A549 (cell line): ENCODE measurements at regions not wholly inside any gene's neighbourhood (a gene's known extent, or its start where the extent isn't known, plus 50 kb on each side); places are given as distances from the start of the nearest gene placed in this dataset.

Experiments used
- ATAC-seq, 2 experiments: fragments of 200-7000 bp in 1 of 2; fragments of >200 bp in 1 of 2; cut with Nextera tagmentation in 1 of 2; cut with Tn5 transposase in 1 of 2; 3 replicates each; pipeline versions ENCODE4 v1.8.0 to v1.9.1; 2018 to 2020; ENCODE audit warnings: mild to moderate bottlenecking in 1 of 2, moderate library complexity in 1 of 2
- CTCF ChIA-PET: fragments of 300-600 bp; sonication (Branson Sonifier 250); formaldehyde crosslinking; extraction: SDS; loops from one replicate; lab custom pipeline; 2021; ENCODE audit warnings: antibody characterized with exemption, inconsistent platforms; lab: Yijun Ruan, JAX
- POLR2A ChIA-PET: fragments of 350-600 bp; formaldehyde crosslinking; extraction: SDS; loops from one replicate; lab custom pipeline; 2021; ENCODE audit warnings: antibody characterized with exemption, inconsistent platforms; lab: Yijun Ruan, JAX
- DNase-seq, 2 experiments: peaks; one replicate each; pipeline versions ENCODE4 v3.0.0 to v3.0.0-alpha.2; 2011 to 2016; ENCODE audit warnings: low read depth in 1 of 2, low spot score in 1 of 2
- FAIRE-seq: peaks from 2 replicates; lab custom pipeline; 2011; peaks lifted over from hg19 to GRCh38; lab: Jason Lieb, UNC
- H3K27ac ChIP-seq, 2 experiments: fragments of >200 bp; sonication (Bioruptor Twin); formaldehyde crosslinking; 3 replicates each; pipeline ENCODE4 v1.5.1; 2016 to 2017
- H3K4me1 ChIP-seq: fragments of >200 bp; sonication (Bioruptor Twin); formaldehyde crosslinking; 3 replicates; pipeline ENCODE4 v1.6.1; 2016
- H3K4me2 ChIP-seq: fragments of >200 bp; sonication (Bioruptor Twin); formaldehyde crosslinking; 3 replicates; pipeline ENCODE4 v1.6.1; 2016
- H3K4me3 ChIP-seq: fragments of >200 bp; sonication (Bioruptor Twin); formaldehyde crosslinking; 3 replicates; pipeline ENCODE4 v1.5.1; 2016
- H3K9me3 ChIP-seq: fragments of >200 bp; sonication (Bioruptor Twin); formaldehyde crosslinking; 3 replicates; pipeline ENCODE4 v1.6.1; 2016
- BHLHE40 ChIP-seq: IDR thresholded peaks from 2 replicates; pipeline ENCODE4 v1.6.1; 2012; ENCODE audit warnings: low read depth, low read length, inconsistent platforms
- CBX8 ChIP-seq: fragments of 200-600 bp; sonication (generic); IDR thresholded peaks from 2 replicates; pipeline ENCODE4 v1.6.1; 2016
- CEBPB ChIP-seq, 2 experiments: fragments of >200 bp in 1 of 2; sonication (Bioruptor Twin) in 1 of 2; formaldehyde crosslinking in 1 of 2; IDR thresholded peaks; 2 replicates each; pipeline ENCODE4 v1.6.1; 2012 to 2016
- CHD2 ChIP-seq: fragments of 150-350 bp; IDR thresholded peaks from 2 replicates; pipeline ENCODE4 v1.6.1; 2014; ENCODE audit warnings: low read length; ENCODE audit not compliant: partially characterized antibody
- CHD4 ChIP-seq: fragments of 200-600 bp; sonication (generic); IDR thresholded peaks from 2 replicates; pipeline ENCODE4 v1.6.1; 2016; ENCODE audit warnings: antibody characterized with exemption, mild to moderate bottlenecking, borderline replicate concordance
- EHF ChIP-seq: fragments of 250-450 bp; sonication (Bioruptor Pico); IDR thresholded peaks from 2 replicates; pipeline ENCODE4 v1.5.0; 2020; ENCODE audit warnings: mild to moderate bottlenecking
- EHMT2 ChIP-seq: fragments of 200-600 bp; sonication (generic); IDR thresholded peaks from 2 replicates; pipeline ENCODE4 v1.6.1; 2016; ENCODE audit warnings: antibody characterized with exemption, low read depth, mild to moderate bottlenecking, moderate library complexity
- EP300 ChIP-seq, 2 experiments: fragments of >200 bp; sonication (Bioruptor Twin); formaldehyde crosslinking; IDR thresholded peaks; 2 replicates in 1 of 2; 3 replicates in 1 of 2; pipeline ENCODE4 v1.6.1; 2016 to 2017
- ESRRA ChIP-seq: fragments of 150-350 bp; IDR thresholded peaks from 2 replicates; pipeline ENCODE4 v1.6.1; 2014; ENCODE audit warnings: mild to moderate bottlenecking, low read length, borderline replicate concordance
- FOSL2 ChIP-seq, 2 experiments: fragments of 450-650 bp in 1 of 2; fragments of >200 bp in 1 of 2; sonication (Bioruptor Twin) in 1 of 2; formaldehyde crosslinking; IDR thresholded peaks; 2 replicates each; pipeline versions ENCODE4 v1.5.0 to v1.6.1; 2016 to 2020; ENCODE audit warnings: mild to moderate bottlenecking in 1 of 2, moderate library complexity in 1 of 2
- FOXS1 ChIP-seq: fragments of 250-450 bp; sonication (Bioruptor Pico); IDR thresholded peaks from 2 replicates; pipeline ENCODE4 v1.5.0; 2020; ENCODE audit warnings: mild to moderate bottlenecking, moderate library complexity
- GATA3 ChIP-seq: IDR thresholded peaks from 2 replicates; pipeline ENCODE4 v1.6.1; 2012; ENCODE audit warnings: borderline replicate concordance
- HOXB5 ChIP-seq: fragments of 250-450 bp; sonication (Bioruptor Pico); IDR thresholded peaks from 2 replicates; pipeline ENCODE4 v1.5.0; 2020; ENCODE audit warnings: mild to moderate bottlenecking, moderate library complexity
- JUNB ChIP-seq: fragments of >200 bp; sonication (Bioruptor Twin); formaldehyde crosslinking; IDR thresholded peaks from 2 replicates; pipeline ENCODE4 v1.6.1; 2016
- KDM5A ChIP-seq: fragments of 200-600 bp; sonication (generic); IDR thresholded peaks from 2 replicates; pipeline ENCODE4 v1.6.1; 2016; ENCODE audit warnings: antibody characterized with exemption, mild to moderate bottlenecking
- MAFK ChIP-seq: fragments of 450-650 bp; IDR thresholded peaks from 2 replicates; pipeline ENCODE4 v1.6.1; 2014; ENCODE audit not compliant: partially characterized antibody
- MAZ ChIP-seq: fragments of 150-350 bp; IDR thresholded peaks from 2 replicates; pipeline ENCODE4 v1.6.1; 2014; ENCODE audit warnings: antibody characterized with exemption, low read depth, low read length, borderline replicate concordance
- NR3C1 ChIP-seq: fragments of >200 bp; sonication (Bioruptor Twin); formaldehyde crosslinking; IDR thresholded peaks from 3 replicates; pipeline ENCODE4 v1.6.1; 2017
- PHF8 ChIP-seq: fragments of 200-600 bp; sonication (generic); IDR thresholded peaks from 2 replicates; pipeline ENCODE4 v1.6.1; 2016; ENCODE audit warnings: low read depth, mild to moderate bottlenecking, antibody characterized with exemption, moderate library complexity, borderline replicate concordance
- POLR2A ChIP-seq: IDR thresholded peaks from 2 replicates; pipeline ENCODE4 v1.6.1; 2012; ENCODE audit warnings: mild to moderate bottlenecking, low read length
- RARB ChIP-seq: fragments of 250-450 bp; sonication (Bioruptor Pico); IDR thresholded peaks from 2 replicates; pipeline ENCODE4 v1.8.0; 2021; ENCODE audit warnings: mild to moderate bottlenecking, moderate library complexity
- RCOR1 ChIP-seq: fragments of 150-350 bp; IDR thresholded peaks from 2 replicates; pipeline ENCODE4 v1.6.1; 2014; ENCODE audit warnings: antibody characterized with exemption, low read length, low read depth
- RFX5 ChIP-seq: fragments of 450-650 bp; IDR thresholded peaks from 2 replicates; pipeline ENCODE4 v1.7.1; 2014; ENCODE audit warnings: antibody characterized with exemption, mild to moderate bottlenecking, moderate library complexity
- RNF2 ChIP-seq: fragments of 200-600 bp; sonication (generic); IDR thresholded peaks from 2 replicates; pipeline ENCODE4 v1.6.1; 2016; ENCODE audit warnings: low read depth, mild to moderate bottlenecking, antibody characterized with exemption, moderate library complexity, borderline replicate concordance
- TFCP2L1 ChIP-seq: fragments of 250-450 bp; sonication (Bioruptor Pico); IDR thresholded peaks from 2 replicates; pipeline ENCODE4 v1.5.0; 2021; ENCODE audit warnings: mild to moderate bottlenecking
- TP53 ChIP-seq: fragments of 250-450 bp; sonication (Bioruptor Pico); IDR thresholded peaks from 2 replicates; pipeline ENCODE4 v1.5.0; 2021; ENCODE audit warnings: mild to moderate bottlenecking, moderate library complexity
- ZFP36 ChIP-seq: fragments of 450-650 bp; IDR thresholded peaks from 2 replicates; pipeline ENCODE4 v1.6.1; 2014; ENCODE audit warnings: borderline replicate concordance; ENCODE audit not compliant: partially characterized antibody
- ZSCAN20 ChIP-seq: fragments of 250-450 bp; sonication (Bioruptor Pico); IDR thresholded peaks from 2 replicates; pipeline ENCODE4 v1.8.0; 2022; ENCODE audit warnings: mild to moderate bottlenecking, moderate library complexity
- WGBS: methylation state at CpG from one replicate; pipeline ENCODE4 v1.1.6; 2017; ENCODE audit errors: missing lambda C conversion rate; 5-methylcytosine and 5-hydroxymethylcytosine counted together
- TF ChIP-seq, protein P1 (sequence below): fragments of >200 bp; sonication (Bioruptor Twin); formaldehyde crosslinking; IDR thresholded peaks from 3 replicates; pipeline ENCODE4 v1.6.1; 2016
- TF ChIP-seq, protein P2 (sequence below): fragments of 150-350 bp; IDR thresholded peaks from 2 replicates; pipeline ENCODE4 v1.6.1; 2014; ENCODE audit warnings: low read depth, mild to moderate bottlenecking, low read length
- TF ChIP-seq, protein P3 (sequence below): fragments of >200 bp; sonication (Bioruptor Twin); formaldehyde crosslinking; IDR thresholded peaks from 2 replicates; pipeline ENCODE4 v1.6.1; 2016

DNA sequence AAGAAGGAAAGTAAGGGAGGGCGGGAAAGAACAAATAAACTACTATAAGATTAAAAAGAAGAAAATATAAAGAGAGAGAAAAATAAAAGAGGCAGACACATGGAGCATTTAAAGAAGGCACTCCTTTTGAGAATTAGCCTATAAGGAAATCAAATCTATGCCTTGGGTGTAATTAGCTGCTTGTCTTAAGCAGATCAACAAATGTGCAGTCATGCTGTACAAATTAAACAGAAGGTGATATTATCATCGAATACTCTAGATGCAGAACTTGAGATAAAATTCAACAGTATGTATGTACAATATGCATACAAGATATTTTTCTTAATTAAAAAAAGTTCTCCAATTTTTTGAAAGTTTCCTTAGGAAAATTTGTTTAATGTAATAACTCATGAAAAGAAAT is 623.0 kb upstream of the CHORDC1 start:
- no peak for TF ChIP-seq ZFP36
- no peak for TF ChIP-seq BHLHE40
- no peak for TF ChIP-seq CBX8
- CTCF ChIA-PET, result no interaction called here
- FAIRE-seq, result no peak
- H3K9me3 ChIP-seq, result no peaks in the 10 kb centered on the region
- no peak for DNase-seq
- POLR2A ChIA-PET, result no interaction called here
- no peak overlapping the region for H3K27ac ChIP-seq
- H3K4me1 ChIP-seq, result peaks cover 10% of the 10 kb centered on the region; the same call in 2 of the 3 replicates
- no peak overlapping the region for H3K4me3 ChIP-seq
- H3K4me2 ChIP-seq, result no peak overlapping the region
- WGBS, result 28% methylated on average over 2 of the region's 2 CpGs
- no peak for ATAC-seq

DNA sequence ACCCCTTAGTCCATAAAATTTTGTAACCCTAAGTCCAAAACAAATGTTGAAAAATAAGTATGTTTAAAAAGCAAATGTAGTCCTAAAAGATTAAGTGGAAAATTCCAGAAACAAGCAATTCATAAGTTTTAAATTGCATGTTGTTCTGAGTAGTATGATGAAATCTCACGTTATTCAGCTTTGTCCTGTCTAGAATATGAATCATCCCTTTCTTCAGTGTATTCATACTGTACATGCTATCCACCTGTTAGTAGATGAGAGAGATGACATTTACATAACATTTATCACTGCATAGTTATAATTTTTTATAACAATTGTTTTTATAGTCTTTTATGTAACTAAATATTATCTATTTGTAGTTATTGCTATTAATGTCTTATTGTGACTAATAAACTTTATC is 622.3 kb upstream of the CHORDC1 start:
- Histone ChIP-seq H3K4me3 (no peak overlapping the region), H3K4me2 (no peak overlapping the region), H3K4me1 (peaks cover 10% of the 10 kb centered on the region; the same call in 2 of the 3 replicates)
- FAIRE-seq (no peak), ATAC-seq (no peak)
- CTCF ChIA-PET, result no interaction called here
- WGBS, result 22% methylated on average over 1 of the region's 1 CpG
- TF ChIP-seq GATA3 (no peak), EHF (CRISPR knock-in tag) (no peak), MAFK (no peak), RFX5 (no peak), KDM5A (no peak), MAZ (no peak), FOXS1 (CRISPR knock-in tag) (no peak), PHF8 (no peak), TFCP2L1 (CRISPR knock-in tag) (no peak), ESRRA (no peak), TP53 (CRISPR knock-in tag) (no peak), RNF2 (no peak), EHMT2 (no peak), EP300 (IDR thresholded peaks at IDR 0.05) (no peak), CEBPB (IDR thresholded peaks at IDR 0.05) (no peak), CHD4 (no peak), NR3C1 (no peak), RARB (CRISPR knock-in tag) (no peak)
- TF ChIP-seq, protein P1, sequence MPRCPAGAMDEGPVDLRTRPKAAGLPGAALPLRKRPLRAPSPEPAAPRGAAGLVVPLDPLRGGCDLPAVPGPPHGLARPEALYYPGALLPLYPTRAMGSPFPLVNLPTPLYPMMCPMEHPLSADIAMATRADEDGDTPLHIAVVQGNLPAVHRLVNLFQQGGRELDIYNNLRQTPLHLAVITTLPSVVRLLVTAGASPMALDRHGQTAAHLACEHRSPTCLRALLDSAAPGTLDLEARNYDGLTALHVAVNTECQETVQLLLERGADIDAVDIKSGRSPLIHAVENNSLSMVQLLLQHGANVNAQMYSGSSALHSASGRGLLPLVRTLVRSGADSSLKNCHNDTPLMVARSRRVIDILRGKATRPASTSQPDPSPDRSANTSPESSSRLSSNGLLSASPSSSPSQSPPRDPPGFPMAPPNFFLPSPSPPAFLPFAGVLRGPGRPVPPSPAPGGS, result no peak
- TF ChIP-seq, protein P2, sequence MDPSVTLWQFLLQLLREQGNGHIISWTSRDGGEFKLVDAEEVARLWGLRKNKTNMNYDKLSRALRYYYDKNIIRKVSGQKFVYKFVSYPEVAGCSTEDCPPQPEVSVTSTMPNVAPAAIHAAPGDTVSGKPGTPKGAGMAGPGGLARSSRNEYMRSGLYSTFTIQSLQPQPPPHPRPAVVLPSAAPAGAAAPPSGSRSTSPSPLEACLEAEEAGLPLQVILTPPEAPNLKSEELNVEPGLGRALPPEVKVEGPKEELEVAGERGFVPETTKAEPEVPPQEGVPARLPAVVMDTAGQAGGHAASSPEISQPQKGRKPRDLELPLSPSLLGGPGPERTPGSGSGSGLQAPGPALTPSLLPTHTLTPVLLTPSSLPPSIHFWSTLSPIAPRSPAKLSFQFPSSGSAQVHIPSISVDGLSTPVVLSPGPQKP, result no peak
- TF ChIP-seq, all 56 proteins: peak for 0
- no peak overlapping the region for H3K27ac ChIP-seq
- DNase-seq, result no peak
- no peaks in the 10 kb centered on the region for H3K9me3 ChIP-seq
- POLR2A ChIA-PET, result no interaction called here

DNA sequence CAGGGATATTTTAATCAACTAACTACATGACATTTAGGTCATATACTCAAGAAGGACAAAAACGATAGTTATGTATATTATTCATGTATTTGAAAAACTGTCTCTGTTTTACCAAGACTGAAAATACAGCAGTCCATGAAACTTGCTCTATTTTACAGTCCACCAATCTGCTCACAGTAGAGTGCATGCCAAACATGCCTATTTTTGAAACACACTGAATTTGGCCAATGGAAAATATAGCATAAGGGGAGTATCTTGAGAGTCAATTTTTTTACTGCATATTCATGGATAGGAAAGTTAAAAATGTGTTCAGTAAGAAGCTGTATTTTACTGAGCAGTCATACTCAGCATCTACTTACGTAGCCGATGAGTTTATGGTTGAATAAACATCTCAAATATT is 621.2 kb upstream of the CHORDC1 start:
- Histone ChIP-seq H3K9me3 (no peaks in the 10 kb centered on the region), H3K27ac (no peak overlapping the region), H3K4me2 (no peak overlapping the region), H3K4me3 (no peak overlapping the region), H3K4me1 (peaks cover 8% of the 10 kb centered on the region; the same call in 2 of the 3 replicates)
- 52% methylated on average over 3 of the region's 3 CpGs for WGBS
- no peak for FAIRE-seq
- DNase-seq, result no peak
- ChIA-PET POLR2A (no interaction called here), CTCF (no interaction called here)
- ATAC-seq, result no peak
- no peak for TF ChIP-seq JUNB
- TF ChIP-seq HOXB5 (CRISPR knock-in tag), result no peak
- no peak for TF ChIP-seq CHD2
- no peak for TF ChIP-seq FOSL2 (IDR thresholded peaks at IDR 0.05)
- TF ChIP-seq FOSL2 (CRISPR knock-in tag; IDR thresholded peaks at IDR 0.05), result no peak
- TF ChIP-seq RCOR1, result no peak
- TF ChIP-seq, protein P2, result no peak
- TF ChIP-seq KDM5A, result no peak
- TF ChIP-seq POLR2A, result no peak
- TF ChIP-seq ZSCAN20 (CRISPR knock-in tag), result no peak
- no peak for TF ChIP-seq EHMT2
- no peak for TF ChIP-seq EHF (CRISPR knock-in tag)
- TF ChIP-seq, protein P3, sequence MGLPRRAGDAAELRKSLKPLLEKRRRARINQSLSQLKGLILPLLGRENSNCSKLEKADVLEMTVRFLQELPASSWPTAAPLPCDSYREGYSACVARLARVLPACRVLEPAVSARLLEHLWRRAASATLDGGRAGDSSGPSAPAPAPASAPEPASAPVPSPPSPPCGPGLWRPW, result no peak
